HepG2 (cell line): ENCODE measurements at regions not wholly inside any gene's neighbourhood (a gene's known extent, or its start where the extent isn't known, plus 50 kb on each side); places are given as distances from the start of the nearest gene placed in this dataset.

Experiments used
- ATAC-seq: fragments of 200-7000 bp; cut with Tn5 transposase; 3 replicates; pipeline ENCODE4 v1.9.1; 2020; ENCODE audit warnings: mild to moderate bottlenecking, moderate library complexity
- BruUV-seq: library from RNA; stranded (reverse); fragments of 400-500 nt; replicated peaks from 2 replicates; lab custom pipeline; 2021; lab: Mats Ljungman, UMichigan
- CTCF ChIA-PET: fragments of 300-600 bp; formaldehyde crosslinking; extraction: SDS; loops from one replicate; lab custom pipeline; 2021; ENCODE audit warnings: low total read pairs, inconsistent platforms, low intra/inter-chr PET ratio; lab: Yijun Ruan, JAX
- POLR2A ChIA-PET: fragments of 350-600 bp; sonication (Branson Sonifier 250); formaldehyde crosslinking; loops from one replicate; lab custom pipeline; 2020; ENCODE audit warnings: antibody characterized with exemption, inconsistent platforms; lab: Yijun Ruan, JAX
- DNase-seq: peaks from one replicate; pipeline ENCODE4 v3.0.0-alpha.2; 2015; ENCODE audit warnings: low spot score
- FAIRE-seq: peaks from 3 replicates; lab custom pipeline; 2011; peaks lifted over from hg19 to GRCh38; lab: Jason Lieb, UNC
- H2AFZ ChIP-seq: one replicate; pipeline ENCODE4 v1.6.1; 2011; ENCODE audit warnings: low read length, inconsistent platforms
- H3K27ac ChIP-seq: fragments of 300-600 bp; 3 replicates; pipeline ENCODE4 v1.8.0; 2011; ENCODE audit warnings: mixed run types, mild to moderate bottlenecking, mixed read lengths, low read length, inconsistent platforms; ENCODE audit not compliant: insufficient read depth; ENCODE audit errors: extremely low read length
- H3K27me3 ChIP-seq, 2 experiments: fragments of 200-600 bp in 1 of 2; 2 replicates in 1 of 2; 3 replicates in 1 of 2; pipeline versions ENCODE4 v1.6.0 to v1.8.0; 2011; ENCODE audit warnings: low read length in 2 of 2, mild to moderate bottlenecking in 2 of 2, moderate library complexity in 2 of 2, inconsistent platforms in 1 of 2; ENCODE audit not compliant: insufficient read depth in 2 of 2, control insufficient read depth in 1 of 2
- H3K36me3 ChIP-seq, 2 experiments: fragments of 200-600 bp in 1 of 2; replicated peaks in 1 of 2; 2 replicates in 1 of 2; 3 replicates in 1 of 2; pipeline versions ENCODE4 v1.5.1 to v1.8.0; 2011; ENCODE audit warnings: low read length in 2 of 2, inconsistent platforms in 1 of 2; ENCODE audit not compliant: insufficient read depth in 2 of 2, control insufficient read depth in 1 of 2
- H3K4me1 ChIP-seq: 2 replicates; pipeline ENCODE4 v1.5.1; 2012; ENCODE audit warnings: low read length, inconsistent platforms; ENCODE audit not compliant: insufficient read depth
- H3K4me2 ChIP-seq: 2 replicates; pipeline ENCODE4 v1.6.0; 2011; ENCODE audit warnings: low read depth, low read length, inconsistent platforms
- H3K4me3 ChIP-seq, 3 experiments: fragments of 200-600 bp in 1 of 3; sonication (generic), shearing (Covaris generic) in 1 of 3; replicated peaks in 1 of 3; 2 replicates each; pipeline ENCODE4 v1.5.1; 2011 to 2016; ENCODE audit warnings: low read length in 3 of 3, inconsistent platforms in 2 of 3, low read depth in 2 of 3, mild to moderate bottlenecking in 2 of 3, control low read depth in 1 of 3, mixed read lengths in 1 of 3; ENCODE audit not compliant: insufficient read depth in 1 of 3
- H3K79me2 ChIP-seq: one replicate; pipeline ENCODE4 v1.6.1; 2011; ENCODE audit warnings: low read length, inconsistent platforms; ENCODE audit not compliant: insufficient read depth
- H3K9ac ChIP-seq: 2 replicates; pipeline ENCODE4 v1.6.0; 2011; ENCODE audit warnings: mild to moderate bottlenecking, low read depth, low read length, inconsistent platforms; ENCODE audit not compliant: insufficient read depth
- H3K9me3 ChIP-seq: 2 replicates; pipeline ENCODE4 v1.5.1; 2012; ENCODE audit warnings: mild to moderate bottlenecking, low read length
- H4K20me1 ChIP-seq: 2 replicates; pipeline ENCODE4 v1.6.0; 2011; ENCODE audit warnings: inconsistent platforms, mild to moderate bottlenecking, low read length, moderate library complexity; ENCODE audit not compliant: insufficient read depth
- ISL2 ChIP-seq: sonication (generic); formaldehyde crosslinking; IDR thresholded peaks from 2 replicates; pipeline ENCODE4 v1.5.0; 2020; ENCODE audit warnings: missing genetic modification reagents
- MBNL3 ChIP-seq: fragments of 250-450 bp; sonication (Bioruptor Pico); conservative IDR thresholded peaks from 2 replicates; pipeline ENCODE4 v1.8.0; 2022; ENCODE audit warnings: mild to moderate bottlenecking, inconsistent platforms
- MTA3 ChIP-seq: sonication (generic); formaldehyde crosslinking; IDR thresholded peaks from 2 replicates; pipeline ENCODE4 v1.4.0; 2020; ENCODE audit warnings: missing genetic modification reagents
- MTF1 ChIP-seq: sonication (generic); formaldehyde crosslinking; IDR thresholded peaks from 2 replicates; pipeline ENCODE4 v1.5.0; 2020; ENCODE audit warnings: missing genetic modification reagents
- ZNF18 ChIP-seq: sonication (generic); formaldehyde crosslinking; IDR thresholded peaks from 2 replicates; pipeline ENCODE4 v1.8.0; 2022; ENCODE audit warnings: mild to moderate bottlenecking, missing genetic modification reagents; ENCODE audit not compliant: insufficient replicate concordance
- ZNF382 ChIP-seq: sonication (generic); formaldehyde crosslinking; IDR thresholded peaks from 2 replicates; pipeline ENCODE4 v1.5.0; 2020; ENCODE audit warnings: missing genetic modification reagents, mild to moderate bottlenecking, borderline replicate concordance
- ZNF570 ChIP-seq: sonication (generic); formaldehyde crosslinking; IDR thresholded peaks from 2 replicates; pipeline ENCODE4 v1.4.0; 2020; ENCODE audit warnings: mild to moderate bottlenecking, missing genetic modification reagents, borderline replicate concordance
- WGBS: methylation state at CpG from one replicate; pipeline ENCODE4 v1.1.6; 2017; ENCODE audit warnings: low lambda C conversion rate; 5-methylcytosine and 5-hydroxymethylcytosine counted together
- in situ Hi-C: cut with HindIII; loops from 2 replicates; pipeline ENCODE4 v1.10.0; 2017; ENCODE audit warnings: low pct_unique_long_range_greater_than_20kb; ENCODE audit not compliant: extremely low pct_ligation_motif_present
- intact Hi-C: fragments of 100-400 bp; cut with micrococcal nuclease; formaldehyde crosslinking; loops from one replicate; pipeline ENCODE4 v1.10.0; 2022; ENCODE audit not compliant: unreplicated experiment
- TF ChIP-seq, protein P1 (sequence below): sonication (generic); formaldehyde crosslinking; IDR thresholded peaks from 2 replicates; pipeline ENCODE4 v1.4.0; 2020; ENCODE audit warnings: mild to moderate bottlenecking, missing genetic modification reagents
- TF ChIP-seq, protein P2 (sequence below): sonication (generic); formaldehyde crosslinking; IDR thresholded peaks from 2 replicates; pipeline ENCODE4 v1.8.1; 2023; ENCODE audit warnings: mild to moderate bottlenecking, missing genetic modification reagents, borderline replicate concordance
- TF ChIP-seq, protein P3 (sequence below): sonication (generic); formaldehyde crosslinking; IDR thresholded peaks from 2 replicates; pipeline ENCODE4 v1.4.0; 2020; ENCODE audit warnings: missing genetic modification reagents, borderline replicate concordance

- TF ChIP-seq, protein P1, sequence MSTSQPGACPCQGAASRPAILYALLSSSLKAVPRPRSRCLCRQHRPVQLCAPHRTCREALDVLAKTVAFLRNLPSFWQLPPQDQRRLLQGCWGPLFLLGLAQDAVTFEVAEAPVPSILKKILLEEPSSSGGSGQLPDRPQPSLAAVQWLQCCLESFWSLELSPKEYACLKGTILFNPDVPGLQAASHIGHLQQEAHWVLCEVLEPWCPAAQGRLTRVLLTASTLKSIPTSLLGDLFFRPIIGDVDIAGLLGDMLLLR (CRISPR knock-in tag) = no peak
- TF ChIP-seq, protein P2, sequence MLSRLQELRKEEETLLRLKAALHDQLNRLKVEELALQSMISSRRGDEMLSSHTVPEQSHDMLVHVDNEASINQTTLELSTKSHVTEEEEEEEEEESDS (CRISPR knock-in tag) = no peak
- TF ChIP-seq ISL2 (CRISPR knock-in tag) (no peak), ZNF382 (CRISPR knock-in tag) (no peak), MTA3 (CRISPR knock-in tag) (no peak), ZNF570 (no peak)
- TF ChIP-seq, protein P3, sequence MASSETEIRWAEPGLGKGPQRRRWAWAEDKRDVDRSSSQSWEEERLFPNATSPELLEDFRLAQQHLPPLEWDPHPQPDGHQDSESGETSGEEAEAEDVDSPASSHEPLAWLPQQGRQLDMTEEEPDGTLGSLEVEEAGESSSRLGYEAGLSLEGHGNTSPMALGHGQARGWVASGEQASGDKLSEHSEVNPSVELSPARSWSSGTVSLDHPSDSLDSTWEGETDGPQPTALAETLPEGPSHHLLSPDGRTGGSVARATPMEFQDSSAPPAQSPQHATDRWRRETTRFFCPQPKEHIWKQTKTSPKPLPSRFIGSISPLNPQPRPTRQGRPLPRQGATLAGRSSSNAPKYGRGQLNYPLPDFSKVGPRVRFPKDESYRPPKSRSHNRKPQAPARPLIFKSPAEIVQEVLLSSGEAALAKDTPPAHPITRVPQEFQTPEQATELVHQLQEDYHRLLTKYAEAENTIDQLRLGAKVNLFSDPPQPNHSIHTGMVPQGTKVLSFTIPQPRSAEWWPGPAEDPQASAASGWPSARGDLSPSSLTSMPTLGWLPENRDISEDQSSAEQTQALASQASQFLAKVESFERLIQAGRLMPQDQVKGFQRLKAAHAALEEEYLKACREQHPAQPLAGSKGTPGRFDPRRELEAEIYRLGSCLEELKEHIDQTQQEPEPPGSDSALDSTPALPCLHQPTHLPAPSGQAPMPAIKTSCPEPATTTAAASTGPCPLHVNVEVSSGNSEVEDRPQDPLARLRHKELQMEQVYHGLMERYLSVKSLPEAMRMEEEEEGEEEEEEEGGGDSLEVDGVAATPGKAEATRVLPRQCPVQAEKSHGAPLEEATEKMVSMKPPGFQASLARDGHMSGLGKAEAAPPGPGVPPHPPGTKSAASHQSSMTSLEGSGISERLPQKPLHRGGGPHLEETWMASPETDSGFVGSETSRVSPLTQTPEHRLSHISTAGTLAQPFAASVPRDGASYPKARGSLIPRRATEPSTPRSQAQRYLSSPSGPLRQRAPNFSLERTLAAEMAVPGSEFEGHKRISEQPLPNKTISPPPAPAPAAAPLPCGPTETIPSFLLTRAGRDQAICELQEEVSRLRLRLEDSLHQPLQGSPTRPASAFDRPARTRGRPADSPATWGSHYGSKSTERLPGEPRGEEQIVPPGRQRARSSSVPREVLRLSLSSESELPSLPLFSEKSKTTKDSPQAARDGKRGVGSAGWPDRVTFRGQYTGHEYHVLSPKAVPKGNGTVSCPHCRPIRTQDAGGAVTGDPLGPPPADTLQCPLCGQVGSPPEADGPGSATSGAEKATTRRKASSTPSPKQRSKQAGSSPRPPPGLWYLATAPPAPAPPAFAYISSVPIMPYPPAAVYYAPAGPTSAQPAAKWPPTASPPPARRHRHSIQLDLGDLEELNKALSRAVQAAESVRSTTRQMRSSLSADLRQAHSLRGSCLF (CRISPR knock-in tag) = no peak
- TF ChIP-seq, all 625 proteins: peak for 0
Observed at GRCh38 chr13:34419025-34419424, 523.0 kb upstream of the NBEA start (continued).

DNA sequence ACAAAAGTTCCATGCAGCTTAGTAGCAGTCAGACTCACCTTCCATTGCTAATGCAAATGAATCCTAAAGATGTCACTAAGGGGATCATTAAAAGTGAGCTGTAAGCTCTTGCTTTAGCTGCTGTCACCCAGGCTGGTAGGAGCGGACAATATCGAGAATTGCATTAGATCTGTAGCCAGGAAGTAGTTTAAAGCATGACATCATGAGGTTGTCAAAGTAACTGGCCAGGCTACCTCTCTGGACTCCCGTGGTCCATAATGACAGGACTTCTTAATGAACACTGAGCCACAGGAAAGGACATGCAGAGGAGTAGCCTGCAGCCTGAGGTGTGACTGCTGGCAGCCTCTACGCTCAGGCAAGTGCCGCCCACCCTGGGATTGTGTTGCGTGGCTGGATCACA, 522.3 kb upstream of the NBEA start:
- in situ Hi-C loops (no loop called here), intact Hi-C loops (no loop called here)
- no peaks in the 10 kb centered on the region for H4K20me1 ChIP-seq
- H3K27ac ChIP-seq = no peak overlapping the region
- BruUV-seq = no TSS peak
- H3K27me3 ChIP-seq = no peaks in the 10 kb centered on the region; a peak in 1 of 5 replicates
- H3K4me2 ChIP-seq = no peak overlapping the region
- no peak overlapping the region for H2AFZ ChIP-seq
- TF ChIP-seq MTF1 (CRISPR knock-in tag) (no peak), MBNL3 (CRISPR knock-in tag) (no peak), ZNF18 (CRISPR knock-in tag) (no peak)
- no peak overlapping the region for H3K4me3 ChIP-seq
- ATAC-seq (no peak), FAIRE-seq (no peak), DNase-seq (no peak)
- H3K79me2 ChIP-seq = no peaks in the 10 kb centered on the region
- 26% methylated on average over 3 of the region's 6 CpGs for WGBS
- ChIA-PET CTCF (no interaction called here), POLR2A (no interaction called here)
- no peaks in the 10 kb centered on the region for H3K36me3 ChIP-seq
- no peaks in the 10 kb centered on the region for H3K9me3 ChIP-seq
- no peaks in the 10 kb centered on the region for H3K4me1 ChIP-seq
- H3K9ac ChIP-seq = no peak overlapping the region
